OCI-LY3 (cell line): ENCODE measurements at regions not wholly inside any gene's neighbourhood (a gene's known extent, or its start where the extent isn't known, plus 50 kb on each side); places are given as distances from the start of the nearest gene placed in this dataset.

Experiments used
- H2AFZ ChIP-seq: fragments of 200-600, 300-600 bp; shearing (Covaris generic); 2 replicates; pipeline ENCODE4 v1.6.0; 2014; ENCODE audit warnings: antibody characterized with exemption, low read depth, low read length
- H3K27ac ChIP-seq: fragments of 200-600, 300-600 bp; sonication (generic); 2 replicates; pipeline ENCODE4 v1.5.1; 2014; ENCODE audit warnings: mild to moderate bottlenecking, low read length, moderate library complexity, mixed read lengths
- H3K27me3 ChIP-seq: fragments of 200-600, 300-600 bp; sonication (generic); 2 replicates; pipeline ENCODE4 v1.6.1; 2014; ENCODE audit warnings: low read depth, low read length, mixed read lengths
- H3K36me3 ChIP-seq: fragments of 200-600, 300-600 bp; sonication (generic); replicated peaks from 2 replicates; pipeline ENCODE3; 2014; ENCODE audit warnings: low read depth, low read length, mixed read lengths
- H3K4me1 ChIP-seq: fragments of 300-600, 200-600 bp; sonication (generic); 2 replicates; pipeline ENCODE4 v1.6.1; 2014; ENCODE audit warnings: low read length, mixed read lengths
- H3K4me2 ChIP-seq: fragments of 200-600, 300-600 bp; sonication (generic); 2 replicates; pipeline ENCODE4 v1.6.1; 2014; ENCODE audit warnings: low read length, mixed read lengths
- H3K4me3 ChIP-seq: fragments of 300-600, 200-600 bp; sonication (generic); 2 replicates; pipeline ENCODE4 v1.5.1; 2014; ENCODE audit warnings: antibody characterized with exemption, mild to moderate bottlenecking, low read length, moderate library complexity
- H3K79me2 ChIP-seq: fragments of 300-600, 200-600 bp; shearing (Covaris generic); 2 replicates; pipeline ENCODE4 v1.6.1; 2014; ENCODE audit warnings: mild to moderate bottlenecking, low read length, mixed read lengths
- H3K9ac ChIP-seq: fragments of 300-600, 200-600 bp; shearing (Covaris generic); 2 replicates; pipeline ENCODE4 v1.6.0; 2014; ENCODE audit warnings: mild to moderate bottlenecking, low read length, moderate library complexity
- H3K9me3 ChIP-seq: fragments of 200-600, 300-600 bp; shearing (Covaris generic); 2 replicates; pipeline ENCODE4 v1.6.1; 2014; ENCODE audit warnings: low read length, mixed read lengths; ENCODE audit not compliant: insufficient read depth
- H4K20me1 ChIP-seq: fragments of 200-600, 300-600 bp; sonication (generic); 2 replicates; pipeline ENCODE4 v1.6.1; 2016; ENCODE audit warnings: low read length, mixed read lengths; ENCODE audit not compliant: insufficient read depth
- CTCF ChIP-seq: fragments of 200-600, 300-600 bp; sonication (generic); IDR thresholded peaks from 2 replicates; pipeline ENCODE4 v1.5.1; 2014; ENCODE audit warnings: antibody characterized with exemption, low read length, low read depth
- EZH2phosphoT487 ChIP-seq: fragments of 200-600 bp; shearing (Covaris generic); IDR thresholded peaks from 2 replicates; pipeline ENCODE4 v1.6.1; 2018; ENCODE audit warnings: antibody characterized with exemption, mixed run types, low read depth

- TF ChIP-seq CTCF: no peak
- no peak for TF ChIP-seq EZH2phosphoT487
- Histone ChIP-seq H2AFZ (no peak overlapping the region), H3K4me1 (no peaks in the 10 kb centered on the region), H3K79me2 (no peaks in the 10 kb centered on the region), H3K9me3 (no peaks in the 10 kb centered on the region), H3K36me3 (no peaks in the 10 kb centered on the region), H3K4me3 (no peak overlapping the region), H3K27ac (no peak overlapping the region), H3K4me2 (no peak overlapping the region), H4K20me1 (no peaks in the 10 kb centered on the region), H3K27me3 (peaks cover 4% of the 10 kb centered on the region; the same call in 1 of the 2 replicates), H3K9ac (no peak overlapping the region)
Measured at GRCh38 chr9:20083390-20083789, 294.6 kb upstream of the SLC24A2 start.

- no peaks in the 10 kb centered on the region for H3K9me3 ChIP-seq
- H3K27me3 ChIP-seq: peaks cover 4% of the 10 kb centered on the region; the same call in 1 of the 2 replicates
- no peak overlapping the region for H3K4me3 ChIP-seq
- H3K79me2 ChIP-seq: no peaks in the 10 kb centered on the region
- H3K4me1 ChIP-seq: no peaks in the 10 kb centered on the region
- TF ChIP-seq CTCF (no peak), EZH2phosphoT487 (no peak)
- no peak overlapping the region for H3K4me2 ChIP-seq
- H3K9ac ChIP-seq: no peak overlapping the region
- H4K20me1 ChIP-seq: no peaks in the 10 kb centered on the region
- no peak overlapping the region for H3K27ac ChIP-seq
- no peaks in the 10 kb centered on the region for H3K36me3 ChIP-seq
- H2AFZ ChIP-seq: no peak overlapping the region
Measured at GRCh38 chr9:20082831-20083230, 294.0 kb upstream of the SLC24A2 start.

- no peak overlapping the region for H3K4me2 ChIP-seq
- no peaks in the 10 kb centered on the region for H3K79me2 ChIP-seq
- H3K9me3 ChIP-seq: no peaks in the 10 kb centered on the region
- no peak overlapping the region for H3K27ac ChIP-seq
- H3K4me1 ChIP-seq: no peaks in the 10 kb centered on the region
- H3K9ac ChIP-seq: no peak overlapping the region
- TF ChIP-seq EZH2phosphoT487: no peak
- no peak for TF ChIP-seq CTCF
- peaks cover 4% of the 10 kb centered on the region; the same call in 1 of the 2 replicates for H3K27me3 ChIP-seq
- H3K36me3 ChIP-seq: no peaks in the 10 kb centered on the region
- H4K20me1 ChIP-seq: no peaks in the 10 kb centered on the region
- no peak overlapping the region for H3K4me3 ChIP-seq
- no peak overlapping the region for H2AFZ ChIP-seq
Measured at GRCh38 chr9:20082406-20082805, 293.6 kb upstream of the SLC24A2 start.

- H3K27ac ChIP-seq: no peak overlapping the region
- no peaks in the 10 kb centered on the region for H4K20me1 ChIP-seq
- TF ChIP-seq EZH2phosphoT487: no peak
- no peak for TF ChIP-seq CTCF
- H3K4me3 ChIP-seq: no peak overlapping the region
- H3K9me3 ChIP-seq: no peaks in the 10 kb centered on the region
- H3K79me2 ChIP-seq: no peaks in the 10 kb centered on the region
- H3K4me2 ChIP-seq: no peak overlapping the region
- H3K4me1 ChIP-seq: no peaks in the 10 kb centered on the region
- H3K27me3 ChIP-seq: no peaks in the 10 kb centered on the region
- no peaks in the 10 kb centered on the region for H3K36me3 ChIP-seq
- no peak overlapping the region for H3K9ac ChIP-seq
- H2AFZ ChIP-seq: no peak overlapping the region
Measured at GRCh38 chr9:20078246-20078645, 289.4 kb upstream of the SLC24A2 start.
